Activated CD4-positive, alpha-beta T cell treated with anti-CD3 and anti-CD28 coated beads, Interleukin-2, amount 50 U/mL, for 24 hours (primary cell): ENCODE measurements at regions not wholly inside any gene's neighbourhood (a gene's known extent, or its start where the extent isn't known, plus 50 kb on each side); places are given as distances from the start of the nearest gene placed in this dataset.
A peak's percentile ranks its signal among the peaks of the same experiment; 100 is the strongest.
"Not testable (repeated sequence)": the region's sequence is repeated elsewhere in the genome, so short reads cannot be mapped to it uniquely, and the experiment has no call there.

Source experiments
- DNase-seq, 2 donors: peaks; one replicate each; pipeline ENCODE4 v3.0.0-alpha.2; 2020; ENCODE audit warnings: low read depth in 1 of 2, low spot score in 1 of 2

- DNase-seq = no peak
Measured at GRCh38 chr21:15199414-15200383, 134.9 kb upstream of the NRIP1 start.

- no peak for DNase-seq
Measured at GRCh38 chr21:15203740-15204139, 138.9 kb upstream of the NRIP1 start.

GRCh38 chr21:15204140-15204969 lies 139.6 kb upstream of the NRIP1 start:
- no peak for DNase-seq

GRCh38 chr21:15204970-15205286 lies 140.1 kb upstream of the NRIP1 start:
- no peak for DNase-seq

GRCh38 chr21:15206514-15206913 lies 141.7 kb upstream of the NRIP1 start:
- no peak for DNase-seq

- no peak for DNase-seq
Measured at GRCh38 chr21:15207231-15207630, 142.4 kb upstream of the NRIP1 start.

- no peak for DNase-seq
Measured at GRCh38 chr21:15207635-15208370, 143.0 kb upstream of the NRIP1 start.

- DNase-seq = no peak
Measured at GRCh38 chr21:15208786-15209185, 144.0 kb upstream of the NRIP1 start.

- DNase-seq = no peak
Measured at GRCh38 chr21:15209224-15209623, 144.4 kb upstream of the NRIP1 start.

GRCh38 chr21:15210235-15210678 lies 145.5 kb upstream of the NRIP1 start:
- DNase-seq = no peak

GRCh38 chr21:15211491-15212133 lies 146.8 kb upstream of the NRIP1 start:
- DNase-seq = no peak

- DNase-seq = no peak
Measured at GRCh38 chr21:15212206-15212605, 147.4 kb upstream of the NRIP1 start.

- DNase-seq = not testable (repeated sequence)
Measured at GRCh38 chr21:15218476-15218875, 153.7 kb upstream of the NRIP1 start.

- no peak for DNase-seq
Measured at GRCh38 chr21:15219039-15219438, 154.2 kb upstream of the NRIP1 start.

- no peak for DNase-seq
Measured at GRCh38 chr21:15219894-15220293, 155.1 kb upstream of the NRIP1 start.

GRCh38 chr21:15221799-15222386 lies 157.1 kb upstream of the NRIP1 start:
- peak in 1 of 2 donors; percentile 1 for DNase-seq

- DNase-seq = peak in 1 of 2 donors; percentile 1
Measured at GRCh38 chr21:15222707-15223106, 157.9 kb upstream of the NRIP1 start.

- DNase-seq = no peak
Measured at GRCh38 chr21:15224346-15225086, 159.7 kb upstream of the NRIP1 start.

- DNase-seq = no peak
Measured at GRCh38 chr21:15227919-15228318, 163.1 kb upstream of the NRIP1 start.

GRCh38 chr21:15229390-15229789 lies 164.6 kb upstream of the NRIP1 start:
- no peak for DNase-seq
